SK-N-SH (cell line): ENCODE measurements at regions not wholly inside any gene's neighbourhood (a gene's known extent, or its start where the extent isn't known, plus 50 kb on each side); places are given as distances from the start of the nearest gene placed in this dataset.

ENCODE experiments used
- CTCF ChIA-PET: fragments of 300-600, 350-600 bp; formaldehyde crosslinking; extraction: SDS; loops from one replicate; lab custom pipeline; 2021; lab: Yijun Ruan, JAX
- POLR2A ChIA-PET: fragments of 350-600 bp; sonication (Branson Sonifier 250); formaldehyde crosslinking; extraction: SDS; loops from one replicate; lab custom pipeline; 2020; ENCODE audit warnings: antibody characterized with exemption, inconsistent platforms; lab: Yijun Ruan, JAX
- DNase-seq: peaks from one replicate; pipeline ENCODE4 v3.0.0; 2012
- H2AFZ ChIP-seq: fragments of 200-600 bp; sonication (generic); 2 replicates; pipeline ENCODE4 v1.8.1; 2016; ENCODE audit warnings: antibody characterized with exemption, mild to moderate bottlenecking, low read depth
- H3F3A ChIP-seq: fragments of 200-600 bp; sonication (generic); replicated peaks from 2 replicates; pipeline ENCODE3; 2016; ENCODE audit warnings: antibody characterized with exemption, mild to moderate bottlenecking; ENCODE audit not compliant: insufficient read depth
- H3K27ac ChIP-seq, 2 experiments: fragments of 200-500 bp in 1 of 2; fragments of 200-600 bp in 1 of 2; sonication (Bioruptor generic) in 1 of 2; sonication (generic), shearing (Covaris generic) in 1 of 2; 2 replicates each; pipeline versions ENCODE4 v1.5.1 to v1.6.1; 2014 to 2016; ENCODE audit warnings: low read depth in 2 of 2, inconsistent platforms in 1 of 2, low read length in 1 of 2, mild to moderate bottlenecking in 1 of 2, mixed read lengths in 1 of 2
- H3K27me3 ChIP-seq: fragments of 200-600 bp; sonication (generic), shearing (Covaris generic); 2 replicates; pipeline ENCODE4 v1.6.1; 2016; ENCODE audit warnings: mixed run types; ENCODE audit not compliant: insufficient read depth
- H3K36me3 ChIP-seq, 2 experiments: fragments of 200-500 bp in 1 of 2; fragments of 200-600 bp in 1 of 2; sonication (Bioruptor generic) in 1 of 2; sonication (generic) in 1 of 2; replicated peaks in 1 of 2; 2 replicates each; pipeline versions ENCODE3 to v1.5.1; 2014 to 2016; ENCODE audit warnings: low read length in 1 of 2, mild to moderate bottlenecking in 1 of 2; ENCODE audit not compliant: insufficient read depth in 2 of 2, control insufficient read depth in 1 of 2
- H3K4me1 ChIP-seq, 2 experiments: fragments of 200-500 bp in 1 of 2; fragments of 200-600 bp in 1 of 2; sonication (Bioruptor generic) in 1 of 2; sonication (generic), shearing (Covaris generic) in 1 of 2; 2 replicates each; pipeline versions ENCODE4 v1.5.1 to v1.6.1; 2014 to 2016; ENCODE audit warnings: low read depth in 1 of 2, low read length in 1 of 2, mixed run types in 1 of 2; ENCODE audit not compliant: insufficient read depth in 2 of 2, control insufficient read depth in 1 of 2
- H3K4me2 ChIP-seq: fragments of 200-600 bp; sonication (generic), shearing (Covaris generic); 2 replicates; pipeline ENCODE4 v1.6.1; 2017; ENCODE audit warnings: mixed run types
- H3K4me3 ChIP-seq, 2 experiments: fragments of 200-500 bp in 1 of 2; fragments of 200-600 bp in 1 of 2; sonication (Bioruptor generic) in 1 of 2; sonication (generic), shearing (Covaris generic) in 1 of 2; 2 replicates each; pipeline versions ENCODE4 v1.5.1 to v1.8.1; 2014 to 2016; ENCODE audit warnings: low read depth in 2 of 2, inconsistent platforms in 1 of 2, low read length in 1 of 2, mild to moderate bottlenecking in 1 of 2, mixed read lengths in 1 of 2, moderate library complexity in 1 of 2
- H3K79me2 ChIP-seq: fragments of 200-600 bp; sonication (generic); 2 replicates; pipeline ENCODE4 v1.8.1; 2017; ENCODE audit warnings: mild to moderate bottlenecking; ENCODE audit not compliant: insufficient read depth
- H3K9ac ChIP-seq: fragments of 200-600 bp; sonication (generic); 2 replicates; pipeline ENCODE4 v1.6.1; 2017; ENCODE audit warnings: mixed run types
- H3K9me2 ChIP-seq: fragments of 200-600 bp; sonication (generic); 2 replicates; pipeline ENCODE4 v1.6.1; 2017; ENCODE audit warnings: mixed run types
- H3K9me3 ChIP-seq: fragments of 200-600 bp; sonication (generic); 2 replicates; pipeline ENCODE4 v1.6.1; 2017; ENCODE audit warnings: mixed run types, mild to moderate bottlenecking, moderate library complexity
- H4K20me1 ChIP-seq: fragments of 200-600 bp; sonication (generic); 2 replicates; pipeline ENCODE4 v1.6.1; 2017; ENCODE audit warnings: mild to moderate bottlenecking, mixed run types; ENCODE audit not compliant: insufficient read depth
- CTCF ChIP-seq: fragments of 200-600 bp; sonication (generic); IDR thresholded peaks from 2 replicates; pipeline ENCODE4 v1.6.1; 2017; ENCODE audit warnings: antibody characterized with exemption, mild to moderate bottlenecking, moderate library complexity
- ELF1 ChIP-seq: IDR thresholded peaks from 2 replicates; pipeline ENCODE4 v1.4.0; 2012
- EP300 ChIP-seq, 2 experiments: IDR thresholded peaks; 2 replicates each; pipeline versions ENCODE4 v1.4.0 to v1.6.1; 2012; ENCODE audit warnings: borderline replicate concordance in 1 of 2, low read depth in 1 of 2, low read length in 1 of 2
- EZH2phosphoT487 ChIP-seq: fragments of 200-600 bp; sonication (generic); IDR thresholded peaks from 2 replicates; pipeline ENCODE4 v1.6.1; 2017; ENCODE audit warnings: low read depth, mixed run types, mild to moderate bottlenecking, antibody characterized with exemption, moderate library complexity, borderline replicate concordance
- FOSL2 ChIP-seq: IDR thresholded peaks from 2 replicates; pipeline ENCODE4 v1.4.0; 2012; ENCODE audit warnings: low read depth, mild to moderate bottlenecking, moderate library complexity, borderline replicate concordance
- FOXM1 ChIP-seq: IDR thresholded peaks from 2 replicates; pipeline ENCODE4 v1.4.0; 2012; ENCODE audit warnings: low read depth, mild to moderate bottlenecking
- GATA2 ChIP-seq: sonication (generic); formaldehyde crosslinking; IDR thresholded peaks from 2 replicates; pipeline ENCODE4 v1.5.0; 2020; ENCODE audit warnings: mild to moderate bottlenecking, missing genetic modification reagents
- IRF3 ChIP-seq: fragments of 150-350 bp; IDR thresholded peaks from 2 replicates; pipeline ENCODE4 v1.6.1; 2016; ENCODE audit warnings: mild to moderate bottlenecking, low read depth, low read length
- JUND ChIP-seq: IDR thresholded peaks from 2 replicates; pipeline ENCODE4 v1.4.0; 2012
- MEF2A ChIP-seq: IDR thresholded peaks from 2 replicates; pipeline ENCODE4 v1.4.0; 2012; ENCODE audit warnings: low read depth, borderline replicate concordance
- MXI1 ChIP-seq: IDR thresholded peaks from 2 replicates; pipeline ENCODE4 v1.6.1; 2012; ENCODE audit warnings: mild to moderate bottlenecking, low read depth, low read length, improper control_type of control experiment
- POLR2AphosphoS5 ChIP-seq: IDR thresholded peaks from 2 replicates; pipeline ENCODE4 v1.6.1; 2012; ENCODE audit warnings: low read depth, low read length
- RCOR1 ChIP-seq: fragments of 150-350 bp; IDR thresholded peaks from 2 replicates; pipeline ENCODE4 v1.6.1; 2017; ENCODE audit warnings: antibody characterized with exemption, low read length
- RFX5 ChIP-seq: IDR thresholded peaks from 2 replicates; pipeline ENCODE4 v1.6.1; 2012; ENCODE audit warnings: mild to moderate bottlenecking, improper control_type of control experiment, low read length
- RXRA ChIP-seq: IDR thresholded peaks from 2 replicates; pipeline ENCODE4 v1.4.0; 2012; ENCODE audit warnings: low read depth, mild to moderate bottlenecking, borderline replicate concordance
- SIN3A ChIP-seq: IDR thresholded peaks from 2 replicates; pipeline ENCODE4 v1.6.1; 2012; ENCODE audit warnings: low read depth, mild to moderate bottlenecking, low read length, moderate library complexity, borderline replicate concordance
- SMC3 ChIP-seq: IDR thresholded peaks from 2 replicates; pipeline ENCODE4 v1.6.1; 2012; ENCODE audit warnings: low read depth, low read length, improper control_type of control experiment
- TCF12 ChIP-seq: IDR thresholded peaks from 2 replicates; pipeline ENCODE4 v1.4.0; 2012
- YY1 ChIP-seq: IDR thresholded peaks from 2 replicates; pipeline ENCODE4 v1.4.0; 2012; ENCODE audit warnings: low read depth, mild to moderate bottlenecking
- WGBS: methylation state at CpG from one replicate; pipeline ENCODE4 v1.1.6; 2017; ENCODE audit warnings: low lambda C conversion rate; 5-methylcytosine and 5-hydroxymethylcytosine counted together
- TF ChIP-seq, protein P1 (sequence below): IDR thresholded peaks from 2 replicates; pipeline ENCODE4 v1.4.0; 2012; ENCODE audit warnings: low read depth
- TF ChIP-seq, protein P2 (sequence below): fragments of 150-350 bp; IDR thresholded peaks from 2 replicates; pipeline ENCODE4 v1.6.1; 2017; ENCODE audit warnings: antibody characterized with exemption, low read length, low read depth, borderline replicate concordance

DNA sequence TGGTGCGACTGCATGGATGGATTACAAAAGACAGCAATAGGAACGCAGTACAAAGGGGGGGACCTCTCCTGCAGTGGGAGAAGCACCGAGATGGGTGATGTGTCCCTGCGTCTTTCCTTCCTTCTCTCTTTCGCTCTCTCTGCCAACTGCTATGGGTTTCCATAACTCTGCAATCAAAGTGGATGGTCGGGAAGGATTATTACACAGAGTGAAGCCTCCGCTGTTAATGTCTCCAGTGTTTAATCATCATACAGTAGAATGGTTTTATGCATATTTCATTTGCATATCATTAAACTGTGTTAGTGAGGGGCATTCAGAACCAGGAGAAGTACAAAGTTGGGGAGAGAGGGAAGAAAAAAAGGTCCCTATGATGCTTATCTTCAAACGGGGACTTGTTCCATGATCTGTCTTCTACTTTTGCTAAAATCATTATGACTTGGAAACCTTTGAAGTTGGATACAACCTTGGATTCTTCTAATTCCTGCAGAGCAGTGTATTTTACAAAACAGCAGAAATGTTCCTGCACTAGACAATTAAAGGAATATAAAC lies 255.9 kb upstream of the PMFBP1 start:
- H3K27me3 ChIP-seq = no peaks in the 10 kb centered on the region
- peaks cover 0 to 3% of the 10 kb centered on the region in 2 experiments for H3K36me3 ChIP-seq
- H4K20me1 ChIP-seq = no peaks in the 10 kb centered on the region
- H3K4me1 ChIP-seq = no peaks in the 10 kb centered on the region
- TF ChIP-seq SMC3 (no peak), ELF1 (no peak), SIN3A (no peak), TCF12 (no peak), POLR2AphosphoS5 (no peak), YY1 (no peak), JUND (no peak), RFX5 (no peak), FOXM1 (no peak), GATA2 (CRISPR knock-in tag) (no peak), EP300 (IDR thresholded peaks at IDR 0.05; ENCODE audit: borderline replicate concordance in 1 of 2, low read depth in 1 of 2, low read length in 1 of 2) (no peak), RCOR1 (no peak), FOSL2 (no peak)
- TF ChIP-seq, protein P1, sequence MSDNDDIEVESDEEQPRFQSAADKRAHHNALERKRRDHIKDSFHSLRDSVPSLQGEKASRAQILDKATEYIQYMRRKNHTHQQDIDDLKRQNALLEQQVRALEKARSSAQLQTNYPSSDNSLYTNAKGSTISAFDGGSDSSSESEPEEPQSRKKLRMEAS = no peak
- TF ChIP-seq, protein P2, sequence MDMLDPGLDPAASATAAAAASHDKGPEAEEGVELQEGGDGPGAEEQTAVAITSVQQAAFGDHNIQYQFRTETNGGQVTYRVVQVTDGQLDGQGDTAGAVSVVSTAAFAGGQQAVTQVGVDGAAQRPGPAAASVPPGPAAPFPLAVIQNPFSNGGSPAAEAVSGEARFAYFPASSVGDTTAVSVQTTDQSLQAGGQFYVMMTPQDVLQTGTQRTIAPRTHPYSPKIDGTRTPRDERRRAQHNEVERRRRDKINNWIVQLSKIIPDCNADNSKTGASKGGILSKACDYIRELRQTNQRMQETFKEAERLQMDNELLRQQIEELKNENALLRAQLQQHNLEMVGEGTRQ = no peak
- H3K9me2 ChIP-seq = no peaks in the 10 kb centered on the region
- POLR2A ChIA-PET = no interaction called here
- WGBS = 86% methylated on average over 8 of the region's 8 CpGs
- H2AFZ ChIP-seq = no peak overlapping the region
- CTCF ChIA-PET = no interaction called here
- no peaks in the 10 kb centered on the region for H3F3A ChIP-seq
- no peak overlapping the region for H3K27ac ChIP-seq
- DNase-seq = no peak
- H3K4me2 ChIP-seq = no peak overlapping the region
- H3K79me2 ChIP-seq = no peaks in the 10 kb centered on the region
- H3K9ac ChIP-seq = no peak overlapping the region
- H3K4me3 ChIP-seq = no peak overlapping the region
- peaks cover 7% of the 10 kb centered on the region; the same call in 1 of the 2 replicates for H3K9me3 ChIP-seq

DNA sequence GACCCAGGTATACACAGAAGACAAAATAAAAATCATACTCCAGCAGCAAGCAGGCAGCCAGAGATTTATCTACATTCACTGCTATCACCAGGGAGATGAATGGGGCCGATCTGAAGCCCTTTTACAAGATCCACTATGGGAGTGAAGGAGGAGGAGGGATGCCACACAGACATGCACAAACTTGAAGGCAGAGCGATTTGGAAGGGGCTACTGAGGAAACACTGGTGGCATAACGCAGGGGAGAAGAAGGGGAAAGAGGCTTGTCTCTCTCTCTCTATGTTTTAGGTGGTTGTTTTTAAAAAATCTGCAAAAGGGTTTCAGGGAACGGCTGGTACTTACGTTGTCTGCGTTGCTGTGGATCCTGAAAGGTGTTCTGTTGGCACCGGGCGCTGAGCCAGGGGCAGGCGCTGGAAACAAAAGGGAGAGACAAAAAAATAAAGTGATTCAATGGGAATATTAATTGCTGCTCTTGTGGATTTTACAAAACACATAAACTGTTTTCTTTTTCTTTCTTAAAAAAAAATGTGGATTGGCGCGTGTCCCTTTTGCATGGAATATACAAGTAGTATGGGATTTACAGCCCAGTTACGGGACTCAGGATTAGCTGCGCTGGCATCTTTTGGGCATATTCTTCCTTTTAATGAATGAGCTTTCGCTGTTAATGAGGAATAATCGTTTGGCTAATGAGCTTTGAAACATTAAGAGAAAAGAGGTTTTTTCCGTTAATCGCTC lies 255.3 kb upstream of the PMFBP1 start:
- Histone ChIP-seq H3F3A (no peaks in the 10 kb centered on the region), H3K4me1 (no peaks in the 10 kb centered on the region), H3K9me3 (peaks cover 14% of the 10 kb centered on the region; the same call in 1 of the 2 replicates), H3K4me2 (no peak overlapping the region), H3K79me2 (no peaks in the 10 kb centered on the region), H2AFZ (no peak overlapping the region), H4K20me1 (no peaks in the 10 kb centered on the region), H3K27ac (no peak overlapping the region), H3K27me3 (no peaks in the 10 kb centered on the region), H3K4me3 (no peak overlapping the region), H3K36me3 (peaks cover 3 to 4% of the 10 kb centered on the region in 2 experiments), H3K9ac (no peak overlapping the region), H3K9me2 (no peaks in the 10 kb centered on the region)
- 89% methylated on average over 17 of the region's 17 CpGs for WGBS
- DNase-seq = no peak
- ChIA-PET POLR2A (no interaction called here), CTCF (no interaction called here)
- no peak for TF ChIP-seq IRF3
- TF ChIP-seq, protein P1 = no peak
- TF ChIP-seq EZH2phosphoT487 = no peak
- TF ChIP-seq MEF2A = no peak
- TF ChIP-seq CTCF = no peak
- no peak for TF ChIP-seq RXRA
- no peak for TF ChIP-seq EP300 (IDR thresholded peaks at IDR 0.05; ENCODE audit: borderline replicate concordance in 1 of 2, low read depth in 1 of 2, low read length in 1 of 2)
- TF ChIP-seq FOXM1 = no peak
- TF ChIP-seq YY1 = no peak
- no peak for TF ChIP-seq MXI1
